Activated T-cell treated with anti-CD3 and anti-CD28 coated beads for 48 hours (primary cell): ENCODE measurements at regions not wholly inside any gene's neighbourhood (a gene's known extent, or its start where the extent isn't known, plus 50 kb on each side); places are given as distances from the start of the nearest gene placed in this dataset.
"Not testable (repeated sequence)": the region's sequence is repeated elsewhere in the genome, so short reads cannot be mapped to it uniquely, and the experiment has no call there.

Experiments
- DNase-seq: peaks from one replicate; pipeline ENCODE4 v3.0.0-alpha.2; 2020; ENCODE audit warnings: low read depth

GRCh38 chr5:56382896-56383295, 149.8 kb upstream of the ANKRD55 start:
- no peak for DNase-seq

- no peak for DNase-seq
Observed at GRCh38 chr5:56377573-56377972, 144.4 kb upstream of the ANKRD55 start.

- DNase-seq, result no peak
Observed at GRCh38 chr5:56376128-56376527, 143.0 kb upstream of the ANKRD55 start.

GRCh38 chr5:56375011-56375410, 141.9 kb upstream of the ANKRD55 start:
- no peak for DNase-seq

- not testable (repeated sequence) for DNase-seq
Observed at GRCh38 chr5:56372491-56372890, 139.4 kb upstream of the ANKRD55 start.

- no peak for DNase-seq
Observed at GRCh38 chr5:56369361-56369811, 136.3 kb upstream of the ANKRD55 start.

- DNase-seq, result no peak
Observed at GRCh38 chr5:56367748-56368147, 134.6 kb upstream of the ANKRD55 start.

- no peak for DNase-seq
Observed at GRCh38 chr5:56366986-56367385, 133.9 kb upstream of the ANKRD55 start.

GRCh38 chr5:56361398-56361797, 128.3 kb upstream of the ANKRD55 start:
- no peak for DNase-seq

GRCh38 chr5:56360816-56361215, 127.7 kb upstream of the ANKRD55 start:
- DNase-seq, result no peak

GRCh38 chr5:56359809-56360685, 126.9 kb upstream of the ANKRD55 start:
- no peak for DNase-seq

- no peak for DNase-seq
Observed at GRCh38 chr5:56358703-56359681, 125.9 kb upstream of the ANKRD55 start.

GRCh38 chr5:56358046-56358445, 124.9 kb upstream of the ANKRD55 start:
- DNase-seq, result no peak

GRCh38 chr5:56357426-56357825, 124.3 kb upstream of the ANKRD55 start:
- no peak for DNase-seq

GRCh38 chr5:56356836-56357160, 123.7 kb upstream of the ANKRD55 start:
- no peak for DNase-seq

GRCh38 chr5:56356121-56356835, 123.1 kb upstream of the ANKRD55 start:
- no peak for DNase-seq

GRCh38 chr5:56354836-56355235, 121.7 kb upstream of the ANKRD55 start:
- DNase-seq, result no peak

GRCh38 chr5:56352808-56353590, 119.9 kb upstream of the ANKRD55 start:
- DNase-seq, result no peak

GRCh38 chr5:56350597-56351170, 117.6 kb upstream of the ANKRD55 start:
- no peak for DNase-seq

GRCh38 chr5:56350011-56350596, 117.0 kb upstream of the ANKRD55 start:
- DNase-seq, result no peak

- DNase-seq, result no peak
Observed at GRCh38 chr5:56349461-56349860, 116.3 kb upstream of the ANKRD55 start.
